HCT116 (cell line): ENCODE measurements at regions not wholly inside any gene's neighbourhood (a gene's known extent, or its start where the extent isn't known, plus 50 kb on each side); places are given as distances from the start of the nearest gene placed in this dataset.

Experiments used
- ATAC-seq: fragments of 200-7000 bp; cut with Tn5 transposase; 2 replicates; pipeline ENCODE4 v1.9.1; 2020; ENCODE audit warnings: mild to moderate bottlenecking, moderate library complexity
- BruUV-seq: library from RNA; stranded (reverse); fragments of 400-500 nt; replicated peaks from 2 replicates; lab custom pipeline; 2021; lab: Mats Ljungman, UMichigan
- CTCF ChIA-PET: fragments of 300-600 bp; sonication (Branson Sonifier 250); formaldehyde crosslinking; loops from one replicate; lab custom pipeline; 2021; ENCODE audit warnings: antibody characterized with exemption; lab: Charles Lee
- POLR2A ChIA-PET: fragments of 300-600, 350-600 bp; sonication (Branson Sonifier 250); formaldehyde crosslinking; loops from one replicate; lab custom pipeline; 2021; ENCODE audit warnings: antibody characterized with exemption; lab: Charles Lee
- RAD21 ChIA-PET, 2 experiments: fragments of 300-600 bp; sonication (Branson Sonifier 250); formaldehyde crosslinking; loops; one replicate each; lab custom pipeline; 2023; ENCODE audit warnings: low total read pairs in 2 of 2; ENCODE audit not compliant: uncharacterized antibody in 2 of 2, unreplicated experiment in 2 of 2, low non-redundant PET in 1 of 2; lab: Charles Lee
- DNase-seq: peaks from one replicate; pipeline ENCODE4 v3.0.0-alpha.2; 2010; ENCODE audit warnings: low read depth, low spot score
- H2AFZ ChIP-seq: fragments of 200-600 bp; shearing (Covaris generic), sonication (generic); 2 replicates; pipeline ENCODE4 v1.6.1; 2017; ENCODE audit warnings: low read depth, mixed run types, mixed read lengths, antibody characterized with exemption, low read length; ENCODE audit not compliant: poor library complexity, severe bottlenecking
- H3K27ac ChIP-seq: 2 replicates; pipeline ENCODE4 v1.5.1; 2012; ENCODE audit warnings: low read depth, low read length
- H3K27me3 ChIP-seq: fragments of 200-600 bp; sonication (generic); 2 replicates; pipeline ENCODE4 v1.6.1; 2016; ENCODE audit warnings: mixed run types, low read length, mixed read lengths; ENCODE audit not compliant: insufficient read depth
- H3K36me3 ChIP-seq, 2 experiments: fragments of 200-500 bp in 1 of 2; fragments of 200-600 bp in 1 of 2; sonication (Bioruptor generic) in 1 of 2; sonication (generic) in 1 of 2; 2 replicates each; pipeline versions ENCODE4 v1.5.1 to v1.6.1; 2014 to 2016; ENCODE audit warnings: low read length in 2 of 2, inconsistent platforms in 1 of 2, mixed read lengths in 1 of 2, mixed run types in 1 of 2; ENCODE audit not compliant: insufficient read depth in 2 of 2, control insufficient read depth in 1 of 2
- H3K4me1 ChIP-seq, 2 experiments: fragments of 200-600 bp in 1 of 2; sonication (generic) in 1 of 2; 2 replicates each; pipeline versions ENCODE4 v1.5.1 to v1.6.1; 2012 to 2017; ENCODE audit warnings: low read length in 2 of 2, inconsistent platforms in 1 of 2, mild to moderate bottlenecking in 1 of 2, mixed read lengths in 1 of 2, mixed run types in 1 of 2, moderate library complexity in 1 of 2; ENCODE audit not compliant: insufficient read depth in 2 of 2, control insufficient read depth in 1 of 2
- H3K4me2 ChIP-seq: fragments of 200-600 bp; sonication (generic); 2 replicates; pipeline ENCODE4 v1.6.1; 2017; ENCODE audit warnings: mixed run types, low read length, mixed read lengths
- H3K4me3 ChIP-seq, 2 experiments: fragments of 200-600 bp in 1 of 2; sonication (generic) in 1 of 2; replicated peaks in 1 of 2; 2 replicates each; pipeline ENCODE4 v1.5.1; 2011 to 2016; ENCODE audit warnings: low read length in 2 of 2, control low read depth in 1 of 2, low read depth in 1 of 2, mild to moderate bottlenecking in 1 of 2, mixed read lengths in 1 of 2, mixed run types in 1 of 2
- H3K79me2 ChIP-seq: fragments of 200-600 bp; sonication (generic); 2 replicates; pipeline ENCODE4 v1.6.1; 2017; ENCODE audit warnings: mild to moderate bottlenecking, mixed run types, low read length, moderate library complexity, mixed read lengths; ENCODE audit not compliant: insufficient read depth
- H3K9ac ChIP-seq: fragments of 200-600 bp; sonication (generic); 2 replicates; pipeline ENCODE4 v1.6.1; 2016; ENCODE audit warnings: low read length, mixed read lengths
- H3K9me2 ChIP-seq: fragments of 200-600 bp; sonication (generic), shearing (Covaris generic); 2 replicates; pipeline ENCODE4 v1.6.1; 2017; ENCODE audit warnings: mixed run types, mild to moderate bottlenecking, moderate library complexity; ENCODE audit not compliant: insufficient read depth
- H3K9me3 ChIP-seq, 2 experiments: fragments of 200-500 bp in 1 of 2; fragments of 200-600 bp in 1 of 2; sonication (Bioruptor generic) in 1 of 2; sonication (generic) in 1 of 2; 2 replicates each; pipeline ENCODE4 v1.6.1; 2014 to 2017; ENCODE audit warnings: low read length in 2 of 2, mixed read lengths in 2 of 2, inconsistent platforms in 1 of 2, low read depth in 1 of 2, mild to moderate bottlenecking in 1 of 2, mixed run types in 1 of 2, moderate library complexity in 1 of 2; ENCODE audit not compliant: control insufficient read depth in 1 of 2, insufficient read depth in 1 of 2
- H4K20me1 ChIP-seq: fragments of 200-600 bp; sonication (generic), shearing (Covaris generic); 2 replicates; pipeline ENCODE4 v1.6.1; 2017; ENCODE audit warnings: mixed run types, mild to moderate bottlenecking, moderate library complexity; ENCODE audit not compliant: insufficient read depth
- CBX3 ChIP-seq: IDR thresholded peaks from 2 replicates; pipeline ENCODE4 v1.6.1; 2012; ENCODE audit warnings: low read depth
- CEBPB ChIP-seq: IDR thresholded peaks from 2 replicates; pipeline ENCODE4 v1.6.1; 2012; ENCODE audit warnings: low read depth
- EGR1 ChIP-seq: IDR thresholded peaks from 2 replicates; pipeline ENCODE4 v1.6.1; 2012; ENCODE audit warnings: low read depth
- EZH2 ChIP-seq: fragments of 200-600 bp; sonication (generic); IDR thresholded peaks from 2 replicates; pipeline ENCODE4 v1.6.1; 2017; ENCODE audit warnings: antibody characterized with exemption, mixed run types
- FOSL1 ChIP-seq: IDR thresholded peaks from 2 replicates; pipeline ENCODE4 v1.6.1; 2012; ENCODE audit warnings: low read depth
- POLR2AphosphoS5 ChIP-seq: IDR thresholded peaks from 2 replicates; pipeline ENCODE4 v1.6.1; 2011; ENCODE audit warnings: mild to moderate bottlenecking, low read depth, low read length, moderate library complexity
- RAD21 ChIP-seq: IDR thresholded peaks from 2 replicates; pipeline ENCODE4 v1.6.1; 2012; ENCODE audit warnings: low read depth, mild to moderate bottlenecking
- SRF ChIP-seq: IDR thresholded peaks from 2 replicates; pipeline ENCODE4 v1.6.1; 2012; ENCODE audit warnings: low read depth
- TCF7L2 ChIP-seq: IDR thresholded peaks from 2 replicates; pipeline ENCODE4 v1.7.0; 2011; ENCODE audit warnings: borderline replicate concordance, inconsistent platforms; ENCODE audit not compliant: insufficient read depth, insufficient read length; ENCODE audit errors: extremely low read depth
- YY1 ChIP-seq: IDR thresholded peaks from 2 replicates; pipeline ENCODE4 v1.6.1; 2011; ENCODE audit warnings: low read length, low read depth, moderate library complexity, mild to moderate bottlenecking; ENCODE audit not compliant: insufficient replicate concordance; ENCODE audit errors: extremely low read depth
- ZNF274 ChIP-seq: fragments of 200-500 bp; sonication (Bioruptor generic); IDR thresholded peaks from 2 replicates; pipeline ENCODE4 v1.6.1; 2014; ENCODE audit warnings: mild to moderate bottlenecking, low read depth, low read length, inconsistent platforms
- intact Hi-C: fragments of 100-400 bp; cut with micrococcal nuclease; formaldehyde crosslinking; loops from 2 replicates; pipeline ENCODE4 v1.10.0; 2022
- TF ChIP-seq, protein P1 (sequence below), 3 experiments: fragments of 200-600 bp in 1 of 3; sonication (generic) in 1 of 3; IDR thresholded peaks in 2 of 3; conservative IDR thresholded peaks in 1 of 3; 2 replicates each; pipeline ENCODE4 v1.5.1; 2012 to 2017; ENCODE audit warnings: low read depth in 2 of 3, low read length in 2 of 3, antibody characterized with exemption in 1 of 3, borderline replicate concordance in 1 of 3, control low read depth in 1 of 3, mild to moderate bottlenecking in 1 of 3, mixed read lengths in 1 of 3, mixed run types in 1 of 3, moderate library complexity in 1 of 3; ENCODE audit not compliant: insufficient read depth in 1 of 3
- TF ChIP-seq, protein P2 (sequence below): IDR thresholded peaks from 2 replicates; pipeline ENCODE4 v1.6.1; 2012; ENCODE audit warnings: low read depth
- TF ChIP-seq, protein P3 (sequence below): IDR thresholded peaks from 2 replicates; pipeline ENCODE4 v1.6.1; 2012
- TF ChIP-seq, protein P4 (sequence below): IDR thresholded peaks from 2 replicates; pipeline ENCODE4 v1.6.1; 2012

DNA sequence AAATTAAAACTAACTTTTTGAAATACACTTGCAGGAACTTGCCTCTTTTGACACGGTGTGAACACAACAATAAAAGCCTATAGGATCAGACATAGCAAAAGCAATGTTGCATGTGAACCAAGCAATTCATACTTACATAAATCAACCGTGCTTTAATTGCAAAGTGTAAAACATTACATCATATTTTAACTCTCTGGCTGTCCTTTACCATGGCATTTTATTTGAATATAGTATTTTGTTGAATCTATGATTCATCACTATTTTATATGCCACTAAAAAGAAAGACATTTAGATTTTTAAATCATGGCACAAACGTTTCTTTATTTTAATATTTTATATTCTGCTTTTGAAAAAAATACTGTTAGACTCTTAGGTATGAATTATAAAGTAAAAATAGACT is 757.0 kb upstream of the KCND2 start:
- H2AFZ ChIP-seq = peak overlapping the region; percentile 13
- H3K4me3 ChIP-seq = no peak overlapping the region
- H3K9me3 ChIP-seq = no peaks in the 10 kb centered on the region
- H3K9ac ChIP-seq = no peak overlapping the region
- no peaks in the 10 kb centered on the region for H3K36me3 ChIP-seq
- ChIA-PET RAD21 (no interaction called here), CTCF (interaction anchor here (1.4 kb wide), 1 partner anchor 34 kb away, joined by 3 read pairs; no protein-coding TSS in a partner anchor), POLR2A (no interaction called here)
- H3K4me2 ChIP-seq = no peak overlapping the region
- TF ChIP-seq RAD21 (no peak), TCF7L2 (no peak), POLR2AphosphoS5 (no peak), FOSL1 (no peak), SRF (no peak), EZH2 (no peak), EGR1 (no peak), CBX3 (no peak), CEBPB (no peak), ZNF274 (no peak), YY1 (no peak)
- TF ChIP-seq, protein P1, sequence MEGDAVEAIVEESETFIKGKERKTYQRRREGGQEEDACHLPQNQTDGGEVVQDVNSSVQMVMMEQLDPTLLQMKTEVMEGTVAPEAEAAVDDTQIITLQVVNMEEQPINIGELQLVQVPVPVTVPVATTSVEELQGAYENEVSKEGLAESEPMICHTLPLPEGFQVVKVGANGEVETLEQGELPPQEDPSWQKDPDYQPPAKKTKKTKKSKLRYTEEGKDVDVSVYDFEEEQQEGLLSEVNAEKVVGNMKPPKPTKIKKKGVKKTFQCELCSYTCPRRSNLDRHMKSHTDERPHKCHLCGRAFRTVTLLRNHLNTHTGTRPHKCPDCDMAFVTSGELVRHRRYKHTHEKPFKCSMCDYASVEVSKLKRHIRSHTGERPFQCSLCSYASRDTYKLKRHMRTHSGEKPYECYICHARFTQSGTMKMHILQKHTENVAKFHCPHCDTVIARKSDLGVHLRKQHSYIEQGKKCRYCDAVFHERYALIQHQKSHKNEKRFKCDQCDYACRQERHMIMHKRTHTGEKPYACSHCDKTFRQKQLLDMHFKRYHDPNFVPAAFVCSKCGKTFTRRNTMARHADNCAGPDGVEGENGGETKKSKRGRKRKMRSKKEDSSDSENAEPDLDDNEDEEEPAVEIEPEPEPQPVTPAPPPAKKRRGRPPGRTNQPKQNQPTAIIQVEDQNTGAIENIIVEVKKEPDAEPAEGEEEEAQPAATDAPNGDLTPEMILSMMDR (IDR thresholded peaks at IDR 0.05 in 2 of 3, conservative IDR thresholded peaks at IDR 0.05 in 1 of 3; ENCODE audit: borderline replicate concordance in 1 of 3, insufficient read depth in 1 of 3, low read depth in 2 of 3, low read length in 2 of 3) = no peak
- TF ChIP-seq, protein P2, sequence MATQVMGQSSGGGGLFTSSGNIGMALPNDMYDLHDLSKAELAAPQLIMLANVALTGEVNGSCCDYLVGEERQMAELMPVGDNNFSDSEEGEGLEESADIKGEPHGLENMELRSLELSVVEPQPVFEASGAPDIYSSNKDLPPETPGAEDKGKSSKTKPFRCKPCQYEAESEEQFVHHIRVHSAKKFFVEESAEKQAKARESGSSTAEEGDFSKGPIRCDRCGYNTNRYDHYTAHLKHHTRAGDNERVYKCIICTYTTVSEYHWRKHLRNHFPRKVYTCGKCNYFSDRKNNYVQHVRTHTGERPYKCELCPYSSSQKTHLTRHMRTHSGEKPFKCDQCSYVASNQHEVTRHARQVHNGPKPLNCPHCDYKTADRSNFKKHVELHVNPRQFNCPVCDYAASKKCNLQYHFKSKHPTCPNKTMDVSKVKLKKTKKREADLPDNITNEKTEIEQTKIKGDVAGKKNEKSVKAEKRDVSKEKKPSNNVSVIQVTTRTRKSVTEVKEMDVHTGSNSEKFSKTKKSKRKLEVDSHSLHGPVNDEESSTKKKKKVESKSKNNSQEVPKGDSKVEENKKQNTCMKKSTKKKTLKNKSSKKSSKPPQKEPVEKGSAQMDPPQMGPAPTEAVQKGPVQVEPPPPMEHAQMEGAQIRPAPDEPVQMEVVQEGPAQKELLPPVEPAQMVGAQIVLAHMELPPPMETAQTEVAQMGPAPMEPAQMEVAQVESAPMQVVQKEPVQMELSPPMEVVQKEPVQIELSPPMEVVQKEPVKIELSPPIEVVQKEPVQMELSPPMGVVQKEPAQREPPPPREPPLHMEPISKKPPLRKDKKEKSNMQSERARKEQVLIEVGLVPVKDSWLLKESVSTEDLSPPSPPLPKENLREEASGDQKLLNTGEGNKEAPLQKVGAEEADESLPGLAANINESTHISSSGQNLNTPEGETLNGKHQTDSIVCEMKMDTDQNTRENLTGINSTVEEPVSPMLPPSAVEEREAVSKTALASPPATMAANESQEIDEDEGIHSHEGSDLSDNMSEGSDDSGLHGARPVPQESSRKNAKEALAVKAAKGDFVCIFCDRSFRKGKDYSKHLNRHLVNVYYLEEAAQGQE = no peak
- TF ChIP-seq, protein P3, sequence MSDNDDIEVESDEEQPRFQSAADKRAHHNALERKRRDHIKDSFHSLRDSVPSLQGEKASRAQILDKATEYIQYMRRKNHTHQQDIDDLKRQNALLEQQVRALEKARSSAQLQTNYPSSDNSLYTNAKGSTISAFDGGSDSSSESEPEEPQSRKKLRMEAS = no peak
- TF ChIP-seq, protein P4, sequence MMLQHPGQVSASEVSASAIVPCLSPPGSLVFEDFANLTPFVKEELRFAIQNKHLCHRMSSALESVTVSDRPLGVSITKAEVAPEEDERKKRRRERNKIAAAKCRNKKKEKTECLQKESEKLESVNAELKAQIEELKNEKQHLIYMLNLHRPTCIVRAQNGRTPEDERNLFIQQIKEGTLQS = no peak
- no peaks in the 10 kb centered on the region; the same call in 1 of the 2 replicates for H3K9me2 ChIP-seq
- no TSS peak for BruUV-seq
- no peaks in the 10 kb centered on the region for H4K20me1 ChIP-seq
- H3K79me2 ChIP-seq = no peaks in the 10 kb centered on the region
- intact Hi-C loops = no loop called here
- no peak overlapping the region for H3K27ac ChIP-seq
- ATAC-seq (no peak), DNase-seq (no peak)
- no peaks in the 10 kb centered on the region for H3K4me1 ChIP-seq
- H3K27me3 ChIP-seq = no peaks in the 10 kb centered on the region
